H9 (cell line): ENCODE measurements at regions not wholly inside any gene's neighbourhood (a gene's known extent, or its start where the extent isn't known, plus 50 kb on each side); places are given as distances from the start of the nearest gene placed in this dataset.

Source experiments
- DNase-seq: peaks from one replicate; pipeline ENCODE4 v3.0.0-alpha.2; 2017
- H2AFZ ChIP-seq: one replicate; pipeline ENCODE4 v1.6.1; 2013; ENCODE audit warnings: mild to moderate bottlenecking, low read length, control low read depth, moderate library complexity
- H2AK5ac ChIP-seq: 2 replicates; pipeline ENCODE4 v1.6.1; 2013; ENCODE audit warnings: low read length, control low read depth, mixed read lengths; ENCODE audit not compliant: insufficient read length
- H2BK120ac ChIP-seq: one replicate; pipeline ENCODE4 v1.6.1; 2013; ENCODE audit warnings: low read depth, mild to moderate bottlenecking, low read length, control low read depth, inconsistent platforms; ENCODE audit not compliant: poor library complexity, severe bottlenecking
- H2BK12ac ChIP-seq: 2 replicates; pipeline ENCODE4 v1.6.1; 2013; ENCODE audit warnings: low read length, control low read depth, mixed read lengths, low read depth; ENCODE audit not compliant: insufficient read length
- H2BK15ac ChIP-seq: 2 replicates; pipeline ENCODE4 v1.6.1; 2013; ENCODE audit warnings: low read depth, low read length, control low read depth
- H2BK20ac ChIP-seq: one replicate; pipeline ENCODE4 v1.6.1; 2013; ENCODE audit warnings: low read depth, mild to moderate bottlenecking, low read length, control low read depth, inconsistent platforms; ENCODE audit not compliant: poor library complexity, severe bottlenecking
- H2BK5ac ChIP-seq: 2 replicates; pipeline ENCODE4 v1.6.1; 2013; ENCODE audit warnings: low read length, control low read depth, mixed read lengths; ENCODE audit not compliant: insufficient read length
- H3K14ac ChIP-seq: 2 replicates; pipeline ENCODE4 v1.6.1; 2013; ENCODE audit warnings: low read length, control low read depth; ENCODE audit not compliant: insufficient read depth
- H3K18ac ChIP-seq: 2 replicates; pipeline ENCODE4 v1.6.1; 2013; ENCODE audit warnings: low read depth, mild to moderate bottlenecking, mixed read lengths, low read length, control low read depth; ENCODE audit not compliant: insufficient read length
- H3K23ac ChIP-seq: 2 replicates; pipeline ENCODE4 v1.6.1; 2013; ENCODE audit warnings: low read length, control low read depth, mixed read lengths, low read depth; ENCODE audit not compliant: insufficient read length
- H3K23me2 ChIP-seq: 2 replicates; pipeline ENCODE4 v1.6.1; 2013; ENCODE audit warnings: low read depth, mild to moderate bottlenecking, mixed read lengths, low read length, control low read depth; ENCODE audit not compliant: insufficient read length, poor library complexity, severe bottlenecking
- H3K27ac ChIP-seq: 2 replicates; pipeline ENCODE4 v1.5.1; 2013; ENCODE audit warnings: low read length, control low read depth, mixed read lengths, low read depth; ENCODE audit not compliant: insufficient read length
- H3K27me3 ChIP-seq: 2 replicates; pipeline ENCODE4 v1.6.1; 2013; ENCODE audit warnings: low read length, control low read depth, inconsistent platforms; ENCODE audit not compliant: insufficient read depth
- H3K4ac ChIP-seq: 2 replicates; pipeline ENCODE4 v1.6.1; 2013; ENCODE audit warnings: low read depth, mild to moderate bottlenecking, control low read depth, inconsistent platforms, low read length, moderate library complexity
- H3K4me1 ChIP-seq: 2 replicates; pipeline ENCODE4 v1.6.1; 2013; ENCODE audit warnings: low read length, control low read depth, inconsistent platforms; ENCODE audit not compliant: insufficient read depth
- H3K4me2 ChIP-seq: 2 replicates; pipeline ENCODE4 v1.6.1; 2013; ENCODE audit warnings: low read length, control low read depth, mixed read lengths; ENCODE audit not compliant: insufficient read length, insufficient read depth
- H3K56ac ChIP-seq: 2 replicates; pipeline ENCODE4 v1.6.1; 2013; ENCODE audit warnings: low read depth, mild to moderate bottlenecking, mixed read lengths, low read length, control low read depth; ENCODE audit not compliant: insufficient read length
- H3K79me1 ChIP-seq: 2 replicates; pipeline ENCODE4 v1.6.1; 2013; ENCODE audit warnings: low read depth, mild to moderate bottlenecking, moderate library complexity, low read length, control low read depth, inconsistent platforms; ENCODE audit not compliant: insufficient read depth, poor library complexity, severe bottlenecking
- H3K79me2 ChIP-seq: 2 replicates; pipeline ENCODE4 v1.6.1; 2013; ENCODE audit warnings: low read length, control low read depth, inconsistent platforms; ENCODE audit not compliant: insufficient read depth
- H3K9ac ChIP-seq: 2 replicates; pipeline ENCODE4 v1.6.1; 2013; ENCODE audit warnings: low read length, control low read depth, mixed read lengths; ENCODE audit not compliant: insufficient read length; ENCODE audit errors: extremely low read depth
- H3K9me3 ChIP-seq: one replicate; pipeline ENCODE4 v1.6.1; 2013; ENCODE audit warnings: low read depth, low read length, inconsistent platforms; ENCODE audit not compliant: control insufficient read depth
- H3T11ph ChIP-seq: one replicate; pipeline ENCODE4 v1.6.1; 2013; ENCODE audit warnings: mild to moderate bottlenecking, low read length, control low read depth, inconsistent platforms
- H4K20me1 ChIP-seq: one replicate; pipeline ENCODE4 v1.6.1; 2013; ENCODE audit not compliant: control insufficient read depth, insufficient read length, insufficient read depth
- H4K5ac ChIP-seq: 2 replicates; pipeline ENCODE4 v1.6.1; 2013; ENCODE audit warnings: low read depth, mild to moderate bottlenecking, mixed read lengths, low read length, control low read depth; ENCODE audit not compliant: insufficient read length
- H4K8ac ChIP-seq: replicated peaks from 2 replicates; pipeline ENCODE4 v1.6.1; 2013; ENCODE audit warnings: low read length, control low read depth, mixed read lengths, low read depth; ENCODE audit not compliant: insufficient read length
- H4K91ac ChIP-seq: 2 replicates; pipeline ENCODE4 v1.6.1; 2013; ENCODE audit warnings: low read depth, mild to moderate bottlenecking, moderate library complexity, mixed read lengths, low read length, control low read depth; ENCODE audit not compliant: insufficient read length
- H3K27ac Mint-ChIP-seq, 3 experiments: 2 replicates in 2 of 3; 3 replicates in 1 of 3; pipeline ENCODE4 v1.8.0; 2020 to 2021; ENCODE audit warnings: mixed read lengths in 3 of 3, mild to moderate bottlenecking in 1 of 3, moderate library complexity in 1 of 3
- H3K27me3 Mint-ChIP-seq: 2 replicates; pipeline ENCODE4 v1.8.0; 2021; ENCODE audit warnings: low read depth, mild to moderate bottlenecking, moderate library complexity, mixed read lengths
- H3K36me3 Mint-ChIP-seq, 3 experiments: 2 replicates in 2 of 3; 3 replicates in 1 of 3; pipeline ENCODE4 v1.8.0; 2020 to 2021; ENCODE audit warnings: low read depth in 3 of 3, mixed read lengths in 3 of 3; ENCODE audit not compliant: insufficient read depth in 1 of 3
- H3K4me1 Mint-ChIP-seq, 2 experiments: 2 replicates each; pipeline ENCODE4 v1.8.0; 2020; ENCODE audit warnings: mixed read lengths in 2 of 2
- H3K4me3 Mint-ChIP-seq, 2 experiments: 2 replicates in 1 of 2; 3 replicates in 1 of 2; pipeline ENCODE4 v1.8.0; 2020 to 2021; ENCODE audit warnings: mild to moderate bottlenecking in 2 of 2, mixed read lengths in 2 of 2, moderate library complexity in 1 of 2
- H3K9me3 Mint-ChIP-seq, 2 experiments: 2 replicates in 1 of 2; 3 replicates in 1 of 2; pipeline ENCODE4 v1.8.0; 2020; ENCODE audit warnings: mild to moderate bottlenecking in 2 of 2, mixed read lengths in 2 of 2, moderate library complexity in 1 of 2
- WGBS: extraction: QIAGEN DNeasy Blood & Tissue Kit; methylation state at CpG from one replicate; pipeline ENCODE4 v1.1.7; 2013; ENCODE audit warnings: missing lambda C conversion rate, low lambda C conversion rate, mixed read lengths; ENCODE audit not compliant: insufficient read length; ENCODE audit errors: extremely low coverage; 5-methylcytosine and 5-hydroxymethylcytosine counted together
- TF ChIP-seq, protein P1 (sequence below): fragments of 200-600 bp; sonication (generic); conservative IDR thresholded peaks from 3 replicates; pipeline ENCODE4 v1.8.0; 2021; ENCODE audit warnings: antibody characterized with exemption, mild to moderate bottlenecking

DNA sequence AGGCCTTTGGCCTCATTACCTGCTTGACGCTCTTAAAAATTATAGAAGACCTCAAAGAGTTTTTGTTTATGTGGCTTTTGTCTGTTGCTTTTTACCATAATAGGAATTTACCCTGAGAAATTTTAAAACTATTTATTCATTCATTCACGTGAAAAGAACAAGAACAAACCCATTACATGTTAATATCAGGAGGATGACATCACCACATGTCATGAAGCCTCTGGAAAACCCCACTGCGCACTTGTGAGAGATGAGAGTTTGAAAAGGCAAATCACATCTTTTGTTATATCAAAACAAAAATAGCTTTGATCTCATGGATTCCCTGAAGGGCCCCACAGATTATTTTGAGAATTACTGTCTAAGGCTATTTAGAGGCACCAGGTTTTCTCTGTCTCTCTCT, 61.3 kb upstream of the EYA2 start:
- H2BK20ac ChIP-seq, result no peak overlapping the region
- no peak overlapping the region for H3K27ac ChIP-seq
- H3K27ac Mint-ChIP-seq, result no peak overlapping the region
- H2BK12ac ChIP-seq, result no peak overlapping the region
- H3K23me2 ChIP-seq, result no peaks in the 10 kb centered on the region
- no peak overlapping the region for H2BK120ac ChIP-seq
- WGBS, result no CpG with 5 or more reads among the region's 3 CpGs
- no peak overlapping the region for H3K4ac ChIP-seq
- H3K4me3 Mint-ChIP-seq, result no peak overlapping the region
- H3K4me1 Mint-ChIP-seq, result peaks cover 16 to 19% of the 10 kb centered on the region in 2 experiments
- no peak overlapping the region for H3K23ac ChIP-seq
- no peak overlapping the region for H2AK5ac ChIP-seq
- no peak overlapping the region for H4K91ac ChIP-seq
- H3K9me3 Mint-ChIP-seq, result no peaks in the 10 kb centered on the region
- no peak overlapping the region for H2AFZ ChIP-seq
- no peak overlapping the region for H3K9ac ChIP-seq
- no peak overlapping the region for H3K14ac ChIP-seq
- no peaks in the 10 kb centered on the region for H3K27me3 Mint-ChIP-seq
- H4K20me1 ChIP-seq, result no peaks in the 10 kb centered on the region
- DNase-seq, result no peak
- H3K27me3 ChIP-seq, result no peaks in the 10 kb centered on the region
- H2BK5ac ChIP-seq, result no peak overlapping the region
- no peaks in the 10 kb centered on the region for H3K9me3 ChIP-seq
- TF ChIP-seq, protein P1, sequence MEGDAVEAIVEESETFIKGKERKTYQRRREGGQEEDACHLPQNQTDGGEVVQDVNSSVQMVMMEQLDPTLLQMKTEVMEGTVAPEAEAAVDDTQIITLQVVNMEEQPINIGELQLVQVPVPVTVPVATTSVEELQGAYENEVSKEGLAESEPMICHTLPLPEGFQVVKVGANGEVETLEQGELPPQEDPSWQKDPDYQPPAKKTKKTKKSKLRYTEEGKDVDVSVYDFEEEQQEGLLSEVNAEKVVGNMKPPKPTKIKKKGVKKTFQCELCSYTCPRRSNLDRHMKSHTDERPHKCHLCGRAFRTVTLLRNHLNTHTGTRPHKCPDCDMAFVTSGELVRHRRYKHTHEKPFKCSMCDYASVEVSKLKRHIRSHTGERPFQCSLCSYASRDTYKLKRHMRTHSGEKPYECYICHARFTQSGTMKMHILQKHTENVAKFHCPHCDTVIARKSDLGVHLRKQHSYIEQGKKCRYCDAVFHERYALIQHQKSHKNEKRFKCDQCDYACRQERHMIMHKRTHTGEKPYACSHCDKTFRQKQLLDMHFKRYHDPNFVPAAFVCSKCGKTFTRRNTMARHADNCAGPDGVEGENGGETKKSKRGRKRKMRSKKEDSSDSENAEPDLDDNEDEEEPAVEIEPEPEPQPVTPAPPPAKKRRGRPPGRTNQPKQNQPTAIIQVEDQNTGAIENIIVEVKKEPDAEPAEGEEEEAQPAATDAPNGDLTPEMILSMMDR, result no peak
- no peak overlapping the region for H3K56ac ChIP-seq
- H4K5ac ChIP-seq, result no peak overlapping the region
- no peak overlapping the region for H3T11ph ChIP-seq
- no peak overlapping the region for H3K18ac ChIP-seq
- no peaks in the 10 kb centered on the region; the same call in 1 of the 2 replicates for H3K4me1 ChIP-seq
- no peaks in the 10 kb centered on the region for H3K79me2 ChIP-seq
- no peak overlapping the region for H4K8ac ChIP-seq
- no peak overlapping the region for H2BK15ac ChIP-seq
- H3K79me1 ChIP-seq, result no peaks in the 10 kb centered on the region
- no peaks in the 10 kb centered on the region for H3K36me3 Mint-ChIP-seq
- no peak overlapping the region for H3K4me2 ChIP-seq
